Kidney (tissue), 13 donors: ENCODE measurements at regions not wholly inside any gene's neighbourhood (a gene's known extent, or its start where the extent isn't known, plus 50 kb on each side); places are given as distances from the start of the nearest gene placed in this dataset.

Experiments used
- DNase-seq, 5 donors: peaks; one replicate each; pipeline ENCODE4 v3.0.0-alpha.2; 2013 to 2020
- FAIRE-seq: peaks from 2 replicates; lab custom pipeline; 2012; peaks lifted over from hg19 to GRCh38; lab: Jason Lieb, UNC
- H3K27ac ChIP-seq, 2 donors: one replicate each; pipeline ENCODE4 v1.7.0; 2013; ENCODE audit warnings: low read depth in 2 of 2, low read length in 2 of 2, inconsistent platforms in 1 of 2
- H3K27me3 ChIP-seq: one replicate; pipeline ENCODE4 v1.7.1; 2013; ENCODE audit warnings: low read length, inconsistent platforms; ENCODE audit not compliant: control insufficient read depth, insufficient read depth
- H3K36me3 ChIP-seq, 3 donors: one replicate each; pipeline versions ENCODE4 v1.7.0 to v1.7.1; 2013; ENCODE audit warnings: low read length in 3 of 3, control low read depth in 1 of 3, inconsistent platforms in 1 of 3; ENCODE audit not compliant: insufficient read depth in 3 of 3, control insufficient read depth in 2 of 3
- H3K4me1 ChIP-seq, 3 donors: one replicate each; pipeline versions ENCODE4 v1.7.0 to v1.7.1; 2013; ENCODE audit warnings: low read length in 3 of 3, inconsistent platforms in 1 of 3, low read depth in 1 of 3; ENCODE audit not compliant: control insufficient read depth in 2 of 3, insufficient read depth in 2 of 3
- H3K4me3 ChIP-seq, 3 donors: one replicate each; pipeline versions ENCODE4 v1.7.0 to v1.8.1; 2013; ENCODE audit warnings: low read length in 3 of 3, control low read depth in 1 of 3, inconsistent platforms in 1 of 3
- H3K9ac ChIP-seq, 3 donors: one replicate each; pipeline versions ENCODE4 v1.7.0 to v1.7.1; 2013; ENCODE audit warnings: low read length in 3 of 3, control low read depth in 1 of 3, inconsistent platforms in 1 of 3
- H3K9me3 ChIP-seq, 3 donors: one replicate each; pipeline versions ENCODE4 v1.7.0 to v1.7.1; 2013; ENCODE audit warnings: low read length in 3 of 3, control low read depth in 1 of 3, inconsistent platforms in 1 of 3; ENCODE audit not compliant: control insufficient read depth in 2 of 3, insufficient read depth in 1 of 3
- CTCF ChIP-seq: IDR thresholded peaks from 3 replicates; pipeline ENCODE4 v1.5.1; 2012; ENCODE audit warnings: mild to moderate bottlenecking, moderate library complexity, borderline replicate concordance; ENCODE audit not compliant: insufficient read depth; ENCODE audit errors: extremely low read depth
- intact Hi-C: fragments of 100-400 bp; cut with DNase I; formaldehyde crosslinking; loops from one replicate; pipeline ENCODE4 v1.11.1; 2022
- donor health status: control.
- donor health status: control.
- donor health status: control.
- donor health status: control.
- donor health status: control.
- donor health status: DM: yes; HTN: yes; CAD: no.
- donor health status: Normal renal cell carcinoma (clear cell type).

- DNase-seq (no peak), FAIRE-seq (no peak)
- Histone ChIP-seq H3K27me3 (no peaks in the 10 kb centered on the region), H3K36me3 (no peaks in the 10 kb centered on the region), H3K27ac (no peak overlapping the region), H3K4me3 (no peak overlapping the region), H3K9ac (no peak overlapping the region), H3K4me1 (no peaks in the 10 kb centered on the region), H3K9me3 (no peaks in the 10 kb centered on the region)
- intact Hi-C loops = no loop called here
- TF ChIP-seq CTCF = no peak
Observed at GRCh38 chr13:78305171-78305570, 298.2 kb downstream of the POU4F1 start.

GRCh38 chr13:78299832-78300623, 303.3 kb downstream of the POU4F1 start:
- no peaks in the 10 kb centered on the region for H3K9me3 ChIP-seq
- FAIRE-seq (no peak), DNase-seq (no peak)
- intact Hi-C loops = no loop called here
- no peak overlapping the region for H3K4me3 ChIP-seq
- H3K27ac ChIP-seq = no peak overlapping the region
- no peak for TF ChIP-seq CTCF
- no peaks in the 10 kb centered on the region for H3K36me3 ChIP-seq
- no peaks in the 10 kb centered on the region for H3K27me3 ChIP-seq
- no peaks in the 10 kb centered on the region for H3K4me1 ChIP-seq
- no peak overlapping the region for H3K9ac ChIP-seq

GRCh38 chr13:78298657-78299056, 304.7 kb downstream of the POU4F1 start:
- FAIRE-seq = no peak
- H3K9ac ChIP-seq = no peak overlapping the region
- H3K4me1 ChIP-seq = no peaks in the 10 kb centered on the region
- H3K27ac ChIP-seq = no peak overlapping the region
- no peak for TF ChIP-seq CTCF
- H3K4me3 ChIP-seq = no peak overlapping the region
- no peaks in the 10 kb centered on the region for H3K36me3 ChIP-seq
- intact Hi-C loops = no loop called here
- H3K9me3 ChIP-seq = no peaks in the 10 kb centered on the region
- DNase-seq = no peak
- H3K27me3 ChIP-seq = no peaks in the 10 kb centered on the region
